ENCODE measurements at regions not wholly inside any gene's neighbourhood (a gene's known extent, or its start where the extent isn't known, plus 50 kb on each side); places are given as distances from the start of the nearest gene placed in this dataset.

DNA sequence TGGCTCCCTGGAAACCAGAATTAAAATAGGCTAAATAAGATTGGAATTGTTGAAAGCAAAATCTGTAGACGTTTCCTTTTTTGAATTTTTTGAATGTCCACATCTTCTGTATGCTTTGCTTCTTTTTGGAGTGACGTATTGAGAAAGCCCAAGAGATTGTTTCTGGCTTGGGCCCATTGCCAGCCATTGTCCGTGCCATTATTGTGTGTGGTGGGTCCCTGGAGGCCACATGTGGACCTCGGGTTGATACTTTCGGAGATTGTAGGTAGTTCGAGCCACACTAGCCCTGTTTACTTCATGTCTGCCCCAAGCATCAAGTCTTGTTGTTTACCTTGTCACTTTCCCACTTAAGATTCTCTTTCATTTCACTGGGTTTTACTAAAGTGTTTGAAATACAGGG lies 106.0 kb downstream of the PALM2AKAP2 start:
- DNase-seq = no peak

DNA sequence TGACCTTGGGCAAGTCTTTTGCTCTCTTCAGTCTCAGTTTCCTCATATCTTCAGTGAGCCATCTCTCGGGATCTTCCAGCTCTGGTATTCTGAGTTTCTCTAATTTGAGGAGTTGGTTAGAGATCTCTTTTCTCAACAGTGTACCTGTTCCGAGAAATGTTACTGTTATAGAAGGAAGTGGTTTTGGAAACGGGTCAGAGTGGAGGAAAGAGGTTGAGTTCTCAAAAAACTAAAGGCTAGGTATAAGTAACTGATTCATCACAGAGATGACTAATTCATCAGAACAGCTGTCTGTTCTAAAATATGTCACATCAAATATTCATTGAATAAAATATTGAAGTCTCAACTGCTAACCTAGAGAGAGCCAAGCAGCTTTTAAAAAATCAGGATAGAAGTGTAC lies 106.6 kb downstream of the PALM2AKAP2 start:
- DNase-seq = no peak

DNA sequence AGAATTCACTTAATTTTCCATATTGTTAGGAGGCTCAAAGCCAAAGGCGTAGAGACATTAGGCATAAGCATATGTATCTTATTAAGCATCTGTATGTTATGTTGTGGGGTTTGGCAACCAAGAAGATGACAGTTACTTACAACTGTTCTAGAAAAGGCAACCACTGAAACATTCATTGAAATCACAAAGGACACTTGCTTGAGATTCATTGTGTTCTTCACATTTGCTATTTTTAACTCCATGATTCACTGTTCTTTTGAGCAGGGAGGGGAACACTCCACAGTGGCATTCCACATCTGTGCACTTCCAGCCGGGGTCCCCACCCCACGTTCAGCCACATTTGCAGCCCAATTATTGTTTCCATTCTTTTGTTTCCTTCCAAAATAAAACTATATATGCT lies 107.1 kb downstream of the PALM2AKAP2 start:
- DNase-seq = no peak

DNA sequence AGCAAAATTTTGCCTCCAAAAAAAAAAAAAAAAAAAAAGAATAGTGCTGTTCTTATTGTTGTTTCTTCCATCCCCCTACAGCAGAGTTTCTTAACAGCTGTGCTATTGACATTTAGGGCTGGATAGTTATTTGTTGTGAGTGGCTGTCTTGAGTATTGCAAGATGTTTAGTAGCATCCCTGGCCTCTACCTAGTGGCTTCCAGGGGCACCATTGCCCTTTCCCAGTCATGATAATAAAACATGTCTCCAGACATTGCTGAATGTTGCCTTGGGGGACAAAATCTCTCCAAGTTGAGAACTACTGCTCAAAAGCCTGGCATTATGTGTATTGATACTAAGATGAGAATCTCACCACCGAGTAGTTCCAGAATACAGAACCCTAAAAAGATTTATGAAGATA lies 108.7 kb downstream of the PALM2AKAP2 start:
- no peak for DNase-seq

DNA sequence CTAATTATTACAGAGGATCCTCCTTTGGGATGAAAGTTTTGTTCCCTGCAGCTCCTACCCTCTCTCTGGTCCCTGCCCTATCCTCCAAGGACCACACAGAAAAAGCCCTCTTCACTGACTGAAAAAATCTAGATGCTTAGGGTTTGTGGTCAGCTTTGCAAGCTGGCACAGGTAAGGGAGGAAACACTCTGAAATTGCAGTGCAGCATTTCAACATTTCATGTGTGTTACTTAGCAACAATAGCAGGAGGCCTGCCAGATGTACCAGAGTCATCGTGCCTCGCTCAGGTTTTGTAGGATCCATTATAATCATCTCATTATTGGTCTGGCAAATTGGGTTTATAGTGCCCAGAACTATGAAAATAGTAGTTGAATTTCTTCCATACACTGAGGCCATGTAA lies 109.5 kb downstream of the PALM2AKAP2 start:
- DNase-seq = no peak

DNA sequence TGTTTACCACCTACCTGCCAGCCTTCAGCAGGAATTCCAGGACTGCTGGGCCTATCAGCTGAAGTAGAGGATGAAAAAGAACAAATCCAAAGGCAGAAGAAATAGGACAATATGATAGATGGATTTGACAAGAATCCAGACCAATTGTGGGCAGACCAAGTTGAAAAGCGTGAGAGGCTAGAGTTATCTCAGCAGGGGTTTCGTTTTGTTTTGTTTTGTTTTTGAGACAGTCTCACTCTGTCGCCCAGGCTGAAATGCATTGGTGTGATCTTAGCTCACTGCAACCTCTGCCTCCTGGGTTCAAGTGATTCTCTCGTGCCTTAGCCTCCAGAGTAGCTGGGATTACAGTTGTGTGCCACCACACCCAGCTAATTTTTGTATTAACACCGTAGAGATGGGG lies 113.2 kb downstream of the PALM2AKAP2 start:
- DNase-seq = no peak

DNA sequence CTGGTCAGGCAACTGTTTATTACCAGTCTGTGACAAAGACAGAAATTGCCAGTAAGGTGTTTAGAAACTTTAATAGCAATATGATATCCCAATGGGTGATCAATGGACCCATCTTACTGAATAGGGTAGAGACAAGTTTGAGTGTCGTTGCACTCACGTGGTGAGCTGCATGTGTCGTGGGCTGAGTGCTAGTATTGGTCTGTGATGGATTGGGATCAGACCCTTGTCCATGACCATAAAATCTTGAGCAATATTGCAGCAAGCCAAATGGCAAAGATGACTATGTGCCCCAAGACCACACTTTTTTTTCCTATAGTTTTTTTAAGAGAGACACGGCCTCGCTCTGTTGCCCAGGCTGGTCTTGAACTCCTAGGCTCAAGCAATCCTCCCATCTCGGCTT lies 114.5 kb downstream of the PALM2AKAP2 start:
- no peak for DNase-seq

DNA sequence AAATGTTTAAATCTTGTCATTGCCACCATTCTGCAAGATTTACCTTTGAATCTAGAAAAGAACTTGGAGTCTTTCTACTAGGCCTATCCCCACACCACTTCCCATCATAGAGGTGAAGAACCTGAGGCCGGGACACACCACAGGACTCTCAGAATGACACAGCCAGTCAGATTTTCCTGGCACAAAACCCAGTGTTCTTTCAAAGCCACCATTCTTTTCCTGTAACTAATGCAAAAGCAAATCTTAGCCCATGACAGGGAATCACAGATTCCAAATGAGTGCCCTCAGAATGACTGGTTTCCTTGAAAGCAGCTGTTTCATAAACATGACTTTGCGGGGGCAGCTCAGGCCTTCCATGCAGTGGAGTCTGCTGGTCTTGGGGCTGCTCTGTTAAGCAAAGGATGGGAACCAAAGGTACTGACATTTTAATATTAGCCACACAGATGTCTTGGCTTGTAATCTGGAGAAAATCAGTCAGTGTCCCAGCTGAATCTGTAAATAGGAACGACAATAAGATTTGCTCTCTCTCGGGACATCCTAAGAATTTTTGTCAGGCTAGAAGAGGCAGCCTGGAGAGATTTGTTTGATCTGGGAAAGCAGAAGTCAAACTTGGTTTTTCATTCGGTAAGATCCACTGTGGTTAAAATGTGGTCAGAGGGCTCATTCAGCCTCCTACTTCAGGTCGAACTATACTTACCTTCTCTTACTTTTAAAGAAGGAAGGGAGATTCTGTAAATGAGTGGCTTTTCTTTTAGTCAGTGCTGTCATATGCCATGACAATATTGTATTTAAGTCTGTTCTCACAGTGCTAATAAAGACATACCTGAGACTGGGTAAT lies 115.1 kb downstream of the PALM2AKAP2 start:
- no peak for DNase-seq

DNA sequence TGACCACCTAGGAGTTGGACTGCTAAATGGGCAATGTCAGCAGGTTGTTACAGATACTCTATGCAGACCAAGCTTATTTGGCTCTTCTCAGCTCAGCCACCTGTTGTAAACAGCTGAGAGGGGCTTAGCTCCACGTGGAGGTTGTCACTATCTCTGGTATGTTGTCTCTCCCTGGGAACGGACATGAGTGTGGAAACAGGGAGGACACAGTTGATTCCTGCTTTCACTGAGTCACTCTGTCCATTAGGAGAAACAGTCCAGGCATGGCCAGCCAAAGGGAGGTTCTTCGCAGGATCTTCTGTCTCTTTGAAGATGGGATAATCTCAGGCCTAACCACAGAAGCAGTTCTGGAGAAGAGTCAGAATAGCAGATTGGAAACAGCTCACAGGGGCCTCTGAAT lies 121.2 kb downstream of the PALM2AKAP2 start:
- DNase-seq = no peak

DNA sequence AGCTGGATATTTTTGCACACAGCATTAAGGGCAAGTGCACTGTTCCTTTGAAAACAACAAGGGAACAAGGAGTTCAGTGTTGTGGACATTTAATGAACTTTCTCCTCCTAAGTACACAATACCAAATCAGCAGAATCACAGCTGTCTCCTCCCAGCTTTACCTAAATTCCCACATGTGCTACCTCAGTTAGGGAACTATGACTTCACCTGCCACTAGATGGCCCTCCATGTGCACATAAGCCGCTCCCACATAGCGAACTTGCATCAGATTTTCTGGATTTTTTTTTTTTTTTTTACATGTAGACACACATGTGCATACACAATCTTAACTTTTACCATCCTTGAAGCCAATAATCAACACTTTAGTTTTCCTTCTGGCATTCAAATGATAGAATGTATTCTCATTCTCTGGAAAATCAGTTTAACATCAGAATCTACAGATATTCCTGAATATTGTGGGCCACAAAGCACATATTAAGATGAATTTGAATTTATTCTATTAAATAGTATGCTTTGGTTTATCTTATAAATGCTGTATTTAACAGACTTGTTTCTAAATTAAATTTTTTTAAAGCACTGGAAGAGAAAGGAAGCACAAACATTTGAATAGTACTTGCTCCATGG lies 123.6 kb downstream of the PALM2AKAP2 start:
- DNase-seq = peak; percentile 67

DNA sequence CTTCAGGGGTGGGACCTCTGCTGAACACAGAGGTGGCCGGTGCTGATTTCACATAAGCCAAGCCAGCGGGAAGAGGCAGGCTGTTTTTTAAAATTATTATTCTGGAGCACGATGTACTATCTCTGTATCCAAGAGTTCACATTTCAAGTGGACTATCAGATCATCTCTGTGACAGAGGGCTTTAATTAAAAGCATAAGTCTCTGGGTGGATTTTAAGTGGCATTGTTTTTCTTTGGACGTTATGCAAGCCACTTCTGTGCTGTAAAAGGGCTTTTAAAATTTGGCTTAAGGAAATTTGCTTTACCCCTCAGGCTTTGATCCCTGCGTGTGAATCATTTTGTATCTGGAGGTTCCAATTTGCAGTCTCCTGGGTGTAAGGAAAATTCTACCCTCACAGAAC lies 124.7 kb downstream of the PALM2AKAP2 start:
- no peak for DNase-seq

DNA sequence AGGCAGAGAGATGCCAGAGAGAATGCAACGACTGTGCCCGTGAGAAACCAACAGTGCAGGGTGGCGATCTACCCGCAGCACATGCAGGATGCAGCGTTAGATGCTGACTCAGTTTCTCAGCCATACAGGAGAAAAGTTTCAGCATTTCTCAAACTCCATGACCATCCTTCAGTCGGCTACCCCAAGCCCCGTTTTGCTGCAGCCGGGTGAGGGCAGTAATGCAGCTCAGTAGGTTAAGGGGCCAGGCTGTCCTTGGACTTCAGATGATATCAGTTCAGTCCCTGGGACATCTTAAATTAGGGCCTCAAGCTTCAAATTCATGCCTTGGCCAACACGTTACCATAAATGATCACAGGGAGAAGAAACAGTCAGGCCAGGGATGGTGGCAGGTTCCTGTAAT lies 125.5 kb downstream of the PALM2AKAP2 start:
- DNase-seq = no peak

DNA sequence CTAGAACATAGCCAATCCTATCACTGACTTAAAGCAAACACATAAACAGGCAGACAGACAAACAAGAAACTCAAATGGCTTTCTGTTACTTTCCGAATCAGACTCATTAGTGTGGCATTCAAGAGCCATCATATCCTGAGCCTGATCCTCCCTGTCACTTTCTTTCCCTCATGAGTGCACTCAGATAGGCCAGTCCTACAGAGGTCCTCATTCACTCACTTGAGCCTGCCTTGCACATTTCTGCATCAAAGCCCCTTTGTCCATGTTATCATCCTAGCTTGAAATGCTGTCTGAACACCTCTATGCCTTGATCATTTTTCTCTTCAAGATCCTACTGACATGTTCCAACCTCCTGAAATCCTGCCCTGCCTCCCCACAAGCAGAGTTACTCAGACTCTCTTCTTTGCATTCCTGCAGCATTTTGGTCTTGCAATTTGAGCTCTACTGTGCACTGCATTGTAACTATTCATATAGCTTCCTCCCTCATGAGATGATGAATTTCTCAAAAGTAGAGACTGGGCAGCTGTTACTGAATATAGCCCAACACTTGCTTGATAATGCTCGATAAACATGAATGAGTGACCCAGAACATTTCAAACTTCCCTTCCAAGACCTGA lies 126.9 kb downstream of the PALM2AKAP2 start:
- DNase-seq = no peak

DNA sequence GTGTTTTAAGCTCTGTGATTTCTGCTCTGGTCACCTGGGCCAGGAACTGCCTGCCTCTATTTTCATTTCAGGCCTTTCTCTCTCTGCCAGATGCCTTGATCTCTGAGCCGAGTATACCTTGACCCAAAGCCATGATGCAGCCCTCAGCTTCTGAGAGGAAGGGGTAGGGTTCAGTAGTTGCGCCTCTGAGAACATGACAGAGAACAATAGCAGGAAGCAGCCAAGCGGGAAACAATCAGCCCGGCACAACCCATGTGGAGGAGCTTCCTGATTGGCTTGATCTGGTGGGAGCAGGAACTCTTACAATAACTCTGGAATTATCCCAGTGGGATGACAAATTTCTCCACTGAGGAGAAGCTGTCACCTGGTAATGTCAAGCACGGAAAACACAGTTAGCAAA lies 127.4 kb downstream of the PALM2AKAP2 start:
- DNase-seq = no peak

DNA sequence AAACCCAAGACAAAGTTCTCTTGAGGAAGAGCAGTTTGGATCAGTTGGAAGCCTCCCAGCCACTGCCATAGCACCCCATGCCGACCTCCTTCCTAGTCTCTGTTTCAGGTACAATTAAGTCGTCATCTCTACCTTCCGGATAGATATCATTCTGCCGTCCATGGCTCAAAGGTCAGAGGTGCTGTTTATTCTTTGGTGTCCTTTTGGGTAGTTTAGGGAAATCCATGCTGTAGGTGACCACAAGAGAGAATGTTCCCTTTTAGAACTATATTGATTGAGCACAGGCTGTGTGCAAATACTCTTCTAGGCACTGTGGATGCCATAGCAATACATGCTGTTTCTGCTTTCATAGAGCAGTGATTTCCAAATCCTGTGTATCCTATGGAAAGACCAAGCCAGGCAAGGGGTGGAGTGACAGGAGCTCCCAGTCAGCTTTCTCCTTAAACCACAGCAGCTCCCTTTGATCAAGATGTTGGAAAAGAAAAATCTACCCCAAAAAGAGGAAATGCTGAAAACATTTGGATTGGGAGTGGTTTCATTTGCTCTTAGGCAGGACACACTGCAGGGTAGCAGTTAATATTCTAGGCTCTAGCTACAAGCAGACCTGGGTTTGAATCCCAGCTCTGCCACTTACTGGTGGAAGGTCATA lies 127.9 kb downstream of the PALM2AKAP2 start:
- DNase-seq = no peak

DNA sequence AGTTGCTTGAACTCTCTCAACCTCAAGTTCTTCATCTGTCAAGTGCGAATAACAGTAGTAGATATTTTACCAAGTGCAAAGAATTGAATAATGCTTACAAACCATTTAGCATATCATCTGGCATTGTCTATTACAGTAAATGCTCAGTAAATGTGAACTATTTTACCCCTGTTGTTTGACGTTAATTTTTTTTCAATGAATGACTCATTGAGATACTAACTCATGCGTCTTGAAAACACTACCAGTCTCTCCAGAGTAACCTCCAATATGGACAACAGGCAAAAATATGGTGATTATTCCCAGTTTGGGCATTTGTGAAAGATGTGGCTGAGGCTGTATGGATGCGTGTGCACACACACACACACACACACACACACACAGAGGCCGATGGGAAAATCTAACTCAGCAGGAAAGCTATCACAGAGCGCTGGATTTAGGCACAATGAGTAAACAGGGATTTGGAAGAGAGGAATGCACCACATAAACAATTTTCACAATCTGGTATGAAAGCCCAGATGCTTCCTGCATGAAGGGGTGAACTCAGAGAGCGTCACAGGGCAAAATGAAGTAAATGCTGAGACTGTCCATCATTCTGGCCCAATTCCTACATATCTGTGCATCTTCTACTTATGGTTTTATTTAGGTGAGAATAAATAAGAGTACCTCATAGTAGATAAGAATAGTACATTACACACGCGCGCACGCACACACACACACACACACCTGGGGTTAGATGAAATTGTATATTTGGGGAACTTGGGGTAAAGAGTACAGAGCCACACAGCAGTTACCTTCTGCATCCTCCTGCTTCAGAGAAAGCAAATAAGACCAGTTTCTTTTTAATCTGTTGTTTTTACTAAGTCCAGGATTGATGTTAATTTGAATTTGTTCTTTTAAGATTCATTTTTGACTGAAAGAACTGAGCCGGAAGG lies 128.7 kb downstream of the PALM2AKAP2 start:
- no peak for DNase-seq

DNA sequence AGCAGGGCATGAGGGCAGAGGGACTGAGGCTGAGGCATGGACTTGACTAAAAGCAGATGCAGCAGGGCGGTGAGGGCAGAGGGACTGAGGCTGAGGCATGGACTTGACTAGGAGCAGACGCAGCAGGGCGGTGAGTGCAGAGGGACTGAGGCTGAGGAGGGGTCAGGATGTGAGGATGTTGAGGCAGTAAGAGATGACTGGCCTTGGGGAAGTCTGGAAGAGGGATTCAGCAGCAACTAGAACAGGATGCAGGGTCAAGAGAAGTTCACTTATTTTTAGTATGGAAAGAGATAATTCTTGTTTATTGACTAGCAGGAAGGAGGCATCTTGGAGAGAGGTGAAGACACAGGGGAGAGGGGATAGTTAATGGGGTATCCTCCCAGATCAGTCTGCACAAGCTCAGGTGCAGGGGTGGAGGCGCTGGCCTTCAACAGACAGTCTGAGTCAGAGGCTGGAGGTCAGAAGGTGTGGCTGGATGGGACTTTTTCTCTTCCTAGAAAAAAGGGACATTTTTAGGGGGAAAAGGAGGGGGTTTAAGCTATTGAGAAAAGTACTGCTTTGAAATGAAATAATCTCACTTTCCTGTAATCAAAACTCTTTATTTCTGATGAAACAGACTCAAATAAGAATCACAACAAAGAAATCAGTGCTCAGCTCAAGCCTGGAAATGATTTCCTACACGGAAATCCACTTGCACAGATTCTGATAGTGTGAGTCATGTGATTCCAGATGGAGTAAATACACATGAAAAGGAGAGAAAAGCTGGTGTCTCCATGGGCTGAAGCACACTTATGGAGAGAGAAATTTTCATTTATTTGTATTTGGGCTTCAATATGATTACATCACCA lies 130.9 kb downstream of the PALM2AKAP2 start:
- no peak for DNase-seq

DNA sequence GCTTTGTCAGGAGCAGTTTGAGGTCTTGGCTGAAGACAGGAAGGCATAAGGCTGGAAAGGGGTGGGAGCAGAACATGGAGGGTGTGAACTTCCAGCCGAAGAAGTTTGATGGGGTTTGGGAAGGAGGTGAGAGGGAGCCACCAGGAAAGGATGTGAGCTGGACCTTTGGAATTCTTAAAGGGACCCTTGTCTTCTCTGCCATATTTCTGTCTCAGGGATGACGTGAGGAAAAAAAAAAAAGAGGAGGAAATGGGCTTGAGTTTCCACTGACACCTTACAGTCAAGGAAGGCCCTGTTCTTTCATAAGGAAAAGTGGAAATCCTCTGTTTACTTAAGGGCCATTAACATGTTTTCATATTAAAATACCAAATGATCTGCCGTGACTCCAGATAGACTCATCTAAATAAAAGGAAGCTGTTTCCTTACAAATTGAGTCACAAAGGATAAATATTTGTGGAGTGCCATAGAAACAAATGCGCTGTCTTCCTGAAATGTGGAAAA lies 132.1 kb downstream of the PALM2AKAP2 start:
- no peak for DNase-seq

DNA sequence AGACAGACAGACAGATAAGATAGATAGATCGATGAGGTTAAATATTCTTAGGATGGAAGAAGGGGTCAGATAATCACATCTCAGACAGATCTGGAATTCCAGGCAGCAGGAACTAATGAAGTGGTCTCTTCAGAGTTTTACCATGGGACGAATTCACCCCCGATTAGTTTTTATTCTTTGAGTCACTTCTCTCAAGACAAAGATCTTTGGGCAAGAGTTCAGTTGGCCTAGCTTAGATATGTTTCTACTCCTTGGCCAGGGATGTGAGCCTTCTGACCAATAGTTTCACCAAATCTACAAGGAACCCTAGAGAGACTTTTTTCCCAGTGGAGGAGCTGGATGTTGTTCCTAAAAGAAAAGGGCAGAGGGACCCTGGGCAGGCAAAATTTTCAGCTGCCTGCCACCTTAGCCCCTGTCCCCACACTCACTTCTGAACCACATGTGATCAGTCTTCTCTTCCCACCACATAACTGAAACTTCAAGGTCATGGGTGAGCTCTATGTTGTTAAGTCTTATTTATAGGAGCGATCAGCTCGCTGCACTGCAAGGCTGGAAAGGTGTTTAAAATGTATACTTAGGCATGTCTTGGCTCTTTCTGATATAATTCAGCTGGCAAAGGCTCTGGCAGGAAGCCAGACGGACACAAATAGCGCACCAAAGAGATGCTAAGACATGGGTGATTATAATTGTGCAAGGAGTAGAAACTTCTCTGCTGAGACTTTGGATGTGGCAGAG lies 132.9 kb downstream of the PALM2AKAP2 start:
- DNase-seq = no peak

DNA sequence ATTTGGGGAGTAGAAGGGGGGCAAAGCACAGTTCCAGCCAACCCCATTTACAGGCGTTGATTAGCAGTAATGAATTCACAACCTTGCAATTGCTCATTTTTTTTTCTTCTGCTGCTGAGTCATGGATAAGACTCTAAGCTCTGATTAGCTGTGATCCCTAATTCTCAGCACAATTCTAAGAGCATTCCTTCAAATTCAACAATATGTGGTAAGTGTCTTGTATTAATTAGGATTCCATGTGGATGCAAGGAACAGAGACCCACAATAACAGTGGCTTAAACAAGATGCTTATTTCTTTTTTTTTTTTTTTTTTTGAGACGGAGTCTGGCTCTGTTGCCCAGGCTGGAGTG lies 133.4 kb downstream of the PALM2AKAP2 start:
- no peak for DNase-seq

Data from CD4-positive, alpha-beta T cell treated with Interleukin-6 for 4 hours (primary cell).